ENCODE measurements at regions not wholly inside any gene's neighbourhood (a gene's known extent, or its start where the extent isn't known, plus 50 kb on each side); places are given as distances from the start of the nearest gene placed in this dataset.
"Not testable (repeated sequence)": the region's sequence is repeated elsewhere in the genome, so short reads cannot be mapped to it uniquely, and the experiment has no call there.

GRCh38 chrX:73964579-73964978 is 112.1 kb upstream of the XIST start:
- Histone ChIP-seq H3K4me2 (ENCODE audit: low read length) (no peak overlapping the region), H3K36me3 (ENCODE audit: control insufficient read depth, low read length) (peaks cover 18% of the 10 kb centered on the region), H3K79me2 (ENCODE audit: control insufficient read depth, low read length) (peaks cover 84% of the 10 kb centered on the region), H3K4me1 (ENCODE audit: control insufficient read depth, low read length) (no peaks in the 10 kb centered on the region), H3K27me3 (ENCODE audit: control insufficient read depth, low read length) (no peaks in the 10 kb centered on the region), H3K27ac (ENCODE audit: low read depth, low read length) (no peak overlapping the region), H4K20me1 (ENCODE audit: control insufficient read depth, insufficient read depth, low read depth, low read length) (no peaks in the 10 kb centered on the region), H3K9me3 (ENCODE audit: control insufficient read depth, insufficient read depth, low read length) (no peaks in the 10 kb centered on the region), H3K4me3 (ENCODE audit: low read length) (no peak overlapping the region), H3F3A (ENCODE audit: control insufficient read depth, insufficient read depth) (no peaks in the 10 kb centered on the region), H3K9me2 (replicated peaks; ENCODE audit: control insufficient read depth, low read length) (no peaks in the 10 kb centered on the region)
- TF ChIP-seq EZH2phosphoT487 (IDR thresholded peaks at IDR 0.05; ENCODE audit: borderline replicate concordance, low read length) (no peak), CTCF (IDR thresholded peaks at IDR 0.05; ENCODE audit: low read depth, low read length, poor library complexity, severe bottlenecking) (no peak)

GRCh38 chrX:73963682-73964081 is 111.2 kb upstream of the XIST start:
- H3K79me2 ChIP-seq (ENCODE audit: control insufficient read depth, low read length): peaks cover 88% of the 10 kb centered on the region
- TF ChIP-seq EZH2phosphoT487 (IDR thresholded peaks at IDR 0.05; ENCODE audit: borderline replicate concordance, low read length) (no peak), CTCF (IDR thresholded peaks at IDR 0.05; ENCODE audit: low read depth, low read length, poor library complexity, severe bottlenecking) (no peak)
- no peaks in the 10 kb centered on the region for H3K9me3 ChIP-seq (ENCODE audit: control insufficient read depth, insufficient read depth, low read length)
- H3K4me2 ChIP-seq (ENCODE audit: low read length): no peak overlapping the region
- H3K36me3 ChIP-seq (ENCODE audit: control insufficient read depth, low read length): peaks cover 18% of the 10 kb centered on the region
- H3F3A ChIP-seq (ENCODE audit: control insufficient read depth, insufficient read depth): no peaks in the 10 kb centered on the region
- no peak overlapping the region for H3K4me3 ChIP-seq (ENCODE audit: low read length)
- H3K9me2 ChIP-seq (replicated peaks; ENCODE audit: control insufficient read depth, low read length): no peaks in the 10 kb centered on the region
- no peaks in the 10 kb centered on the region for H3K4me1 ChIP-seq (ENCODE audit: control insufficient read depth, low read length)
- H3K27ac ChIP-seq (ENCODE audit: low read depth, low read length): no peak overlapping the region
- no peaks in the 10 kb centered on the region for H4K20me1 ChIP-seq (ENCODE audit: control insufficient read depth, insufficient read depth, low read depth, low read length)
- no peaks in the 10 kb centered on the region for H3K27me3 ChIP-seq (ENCODE audit: control insufficient read depth, low read length)

GRCh38 chrX:73962948-73963347 is 110.4 kb upstream of the XIST start:
- Histone ChIP-seq H3K9me2 (replicated peaks; ENCODE audit: control insufficient read depth, low read length) (no peaks in the 10 kb centered on the region), H3K27ac (ENCODE audit: low read depth, low read length) (no peak overlapping the region), H3K79me2 (ENCODE audit: control insufficient read depth, low read length) (peaks cover 95% of the 10 kb centered on the region), H3K27me3 (ENCODE audit: control insufficient read depth, low read length) (no peaks in the 10 kb centered on the region), H3K36me3 (ENCODE audit: control insufficient read depth, low read length) (peaks cover 18% of the 10 kb centered on the region), H3K4me2 (ENCODE audit: low read length) (no peak overlapping the region), H4K20me1 (ENCODE audit: control insufficient read depth, insufficient read depth, low read depth, low read length) (no peaks in the 10 kb centered on the region), H3K4me3 (ENCODE audit: low read length) (no peak overlapping the region), H3F3A (ENCODE audit: control insufficient read depth, insufficient read depth) (no peaks in the 10 kb centered on the region), H3K4me1 (ENCODE audit: control insufficient read depth, low read length) (no peaks in the 10 kb centered on the region), H3K9me3 (ENCODE audit: control insufficient read depth, insufficient read depth, low read length) (no peaks in the 10 kb centered on the region)
- TF ChIP-seq EZH2phosphoT487 (IDR thresholded peaks at IDR 0.05; ENCODE audit: borderline replicate concordance, low read length): no peak
- no peak for TF ChIP-seq CTCF (IDR thresholded peaks at IDR 0.05; ENCODE audit: low read depth, low read length, poor library complexity, severe bottlenecking)

GRCh38 chrX:73961867-73962266 is 109.4 kb upstream of the XIST start:
- H4K20me1 ChIP-seq (ENCODE audit: control insufficient read depth, insufficient read depth, low read depth, low read length); H3K4me1 ChIP-seq (ENCODE audit: control insufficient read depth, low read length); H3K4me3 ChIP-seq (ENCODE audit: low read length); H3K4me2 ChIP-seq (ENCODE audit: low read length); H3K27ac ChIP-seq (ENCODE audit: low read depth, low read length); H3K9me3 ChIP-seq (ENCODE audit: control insufficient read depth, insufficient read depth, low read length); H3K9me2 ChIP-seq (replicated peaks; ENCODE audit: control insufficient read depth, low read length); H3K27me3 ChIP-seq (ENCODE audit: control insufficient read depth, low read length); H3F3A ChIP-seq (ENCODE audit: control insufficient read depth, insufficient read depth): not testable (repeated sequence)
- peaks cover 96% of the 10 kb centered on the region for H3K79me2 ChIP-seq (ENCODE audit: control insufficient read depth, low read length)
- peaks cover 13% of the 10 kb centered on the region for H3K36me3 ChIP-seq (ENCODE audit: control insufficient read depth, low read length)

Measured in DOHH2 (cell line).